Mammary epithelial cell (primary cell): ENCODE measurements at regions not wholly inside any gene's neighbourhood (a gene's known extent, or its start where the extent isn't known, plus 50 kb on each side); places are given as distances from the start of the nearest gene placed in this dataset.

ENCODE experiments used
- EZH2 ChIP-seq: IDR thresholded peaks from 2 replicates; pipeline ENCODE4 v1.6.1; 2012; ENCODE audit warnings: low read length, inconsistent platforms, borderline replicate concordance
- TF ChIP-seq, protein P1 (sequence below), 2 donors: IDR thresholded peaks in 1 of 2; conservative IDR thresholded peaks in 1 of 2; 2 replicates each; pipeline ENCODE4 v1.5.1; 2011 to 2012; ENCODE audit warnings: inconsistent platforms in 2 of 2, low read length in 2 of 2, mild to moderate bottlenecking in 2 of 2, control low read depth in 1 of 2, low read depth in 1 of 2; ENCODE audit not compliant: insufficient read depth in 1 of 2; ENCODE audit errors: extremely low read depth in 1 of 2

DNA sequence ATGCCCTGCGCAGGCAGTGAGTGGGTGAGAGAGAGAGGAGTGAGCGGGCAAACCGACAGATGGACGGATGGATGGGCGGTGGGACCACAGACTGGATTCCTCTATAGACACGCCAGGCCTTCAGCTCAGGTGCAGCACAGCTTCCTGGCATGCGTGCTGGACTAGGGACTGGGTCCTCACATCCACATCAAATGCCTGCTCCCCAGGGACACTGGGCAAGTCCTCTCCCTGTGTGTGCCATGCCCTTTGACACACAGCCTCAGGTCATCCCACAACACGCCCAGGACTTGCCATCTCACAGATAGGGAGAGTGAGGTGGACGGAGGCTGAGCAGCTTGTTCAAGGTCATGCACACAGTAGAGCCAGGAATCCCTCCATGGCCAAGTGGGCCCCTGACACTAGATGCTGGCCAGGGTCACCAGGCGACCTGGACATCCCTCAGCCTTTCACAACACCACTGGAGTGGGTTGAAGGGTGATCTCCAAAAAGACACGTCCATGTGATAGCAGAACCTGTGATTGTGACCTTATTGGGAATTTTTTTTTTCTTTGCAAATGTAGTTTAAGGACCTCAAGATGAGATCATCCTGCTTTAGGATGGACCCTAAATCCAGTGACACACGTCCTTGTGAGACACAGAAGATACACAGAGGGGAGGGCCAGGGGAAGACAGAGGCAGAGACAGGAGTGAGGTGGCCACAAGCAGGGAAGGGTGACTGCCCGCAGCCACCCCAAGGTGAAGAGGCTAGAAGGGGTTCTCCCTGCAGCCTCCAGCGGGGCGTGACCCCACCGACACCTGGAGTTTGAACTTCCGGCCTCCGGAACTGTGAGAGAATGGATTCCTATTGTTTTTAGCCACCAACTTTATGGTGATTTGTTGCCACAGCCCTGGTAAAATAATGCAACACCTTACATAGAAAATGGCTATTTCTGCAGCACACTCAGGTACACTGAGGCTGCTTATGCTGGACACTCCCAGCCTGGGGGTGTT, 155.0 kb upstream of the CHST15 start:
- TF ChIP-seq EZH2 = no peak
- TF ChIP-seq, protein P1, sequence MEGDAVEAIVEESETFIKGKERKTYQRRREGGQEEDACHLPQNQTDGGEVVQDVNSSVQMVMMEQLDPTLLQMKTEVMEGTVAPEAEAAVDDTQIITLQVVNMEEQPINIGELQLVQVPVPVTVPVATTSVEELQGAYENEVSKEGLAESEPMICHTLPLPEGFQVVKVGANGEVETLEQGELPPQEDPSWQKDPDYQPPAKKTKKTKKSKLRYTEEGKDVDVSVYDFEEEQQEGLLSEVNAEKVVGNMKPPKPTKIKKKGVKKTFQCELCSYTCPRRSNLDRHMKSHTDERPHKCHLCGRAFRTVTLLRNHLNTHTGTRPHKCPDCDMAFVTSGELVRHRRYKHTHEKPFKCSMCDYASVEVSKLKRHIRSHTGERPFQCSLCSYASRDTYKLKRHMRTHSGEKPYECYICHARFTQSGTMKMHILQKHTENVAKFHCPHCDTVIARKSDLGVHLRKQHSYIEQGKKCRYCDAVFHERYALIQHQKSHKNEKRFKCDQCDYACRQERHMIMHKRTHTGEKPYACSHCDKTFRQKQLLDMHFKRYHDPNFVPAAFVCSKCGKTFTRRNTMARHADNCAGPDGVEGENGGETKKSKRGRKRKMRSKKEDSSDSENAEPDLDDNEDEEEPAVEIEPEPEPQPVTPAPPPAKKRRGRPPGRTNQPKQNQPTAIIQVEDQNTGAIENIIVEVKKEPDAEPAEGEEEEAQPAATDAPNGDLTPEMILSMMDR (conservative IDR thresholded peaks at IDR 0.05 in 1 of 2, IDR thresholded peaks at IDR 0.05 in 1 of 2; ENCODE audit: extremely low read depth in 1 of 2, insufficient read depth in 1 of 2, low read depth in 1 of 2, low read length in 2 of 2) = no peak
